ENCODE measurements at regions not wholly inside any gene's neighbourhood (a gene's known extent, or its start where the extent isn't known, plus 50 kb on each side); places are given as distances from the start of the nearest gene placed in this dataset.

GRCh38 chrX:67004451-67004850 is 365.6 kb upstream of the EDA2R start:
- no peak for TF ChIP-seq POLR2AphosphoS5 (IDR thresholded peaks at IDR 0.05)
- no peak for TF ChIP-seq CTCF (IDR thresholded peaks at IDR 0.05)
- TF ChIP-seq POLR2A (IDR thresholded peaks at IDR 0.05) = no peak
